ENCODE measurements at regions not wholly inside any gene's neighbourhood (a gene's known extent, or its start where the extent isn't known, plus 50 kb on each side); places are given as distances from the start of the nearest gene placed in this dataset.

GRCh38 chr18:72634500-72634899 lies 90.4 kb upstream of the CBLN2 start:
- intact Hi-C loops (cut with DNase I) = no loop called here
- H3K36me3 ChIP-seq = no peaks in the 10 kb centered on the region
- H3K4me1 ChIP-seq = no peaks in the 10 kb centered on the region
- H3K27me3 ChIP-seq = no peaks in the 10 kb centered on the region
- TF ChIP-seq CTCF (IDR thresholded peaks at IDR 0.05) = no peak
- H3K4me3 ChIP-seq = no peak overlapping the region
- H3K9me3 ChIP-seq = no peaks in the 10 kb centered on the region
- H3K27ac ChIP-seq = no peak overlapping the region
- DNase-seq (ENCODE audit: low spot score in 2 of 2) = no peak

GRCh38 chr18:72630991-72631390 lies 86.8 kb upstream of the CBLN2 start:
- Histone ChIP-seq H3K27ac (no peak overlapping the region), H3K4me1 (no peaks in the 10 kb centered on the region), H3K36me3 (no peaks in the 10 kb centered on the region), H3K9me3 (no peaks in the 10 kb centered on the region), H3K27me3 (no peaks in the 10 kb centered on the region), H3K4me3 (no peak overlapping the region)
- no peak for DNase-seq (ENCODE audit: low spot score in 2 of 2)
- TF ChIP-seq CTCF (IDR thresholded peaks at IDR 0.05) = no peak
- intact Hi-C loops (cut with DNase I) = no loop called here

- Histone ChIP-seq H3K27ac (no peak overlapping the region), H3K36me3 (no peaks in the 10 kb centered on the region), H3K9me3 (no peaks in the 10 kb centered on the region), H3K27me3 (no peaks in the 10 kb centered on the region), H3K4me3 (no peak overlapping the region), H3K4me1 (no peaks in the 10 kb centered on the region)
- TF ChIP-seq CTCF (IDR thresholded peaks at IDR 0.05) = no peak
- intact Hi-C loops (cut with DNase I) = no loop called here
- no peak for DNase-seq (ENCODE audit: low spot score in 2 of 2)
Observed at GRCh38 chr18:72623444-72623843, 79.3 kb upstream of the CBLN2 start.

- H3K36me3 ChIP-seq = no peaks in the 10 kb centered on the region
- TF ChIP-seq CTCF (IDR thresholded peaks at IDR 0.05) = no peak
- H3K27ac ChIP-seq = no peak overlapping the region
- H3K9me3 ChIP-seq = no peaks in the 10 kb centered on the region
- DNase-seq (ENCODE audit: low spot score in 2 of 2) = no peak
- H3K27me3 ChIP-seq = no peaks in the 10 kb centered on the region
- H3K4me1 ChIP-seq = no peaks in the 10 kb centered on the region
- H3K4me3 ChIP-seq = no peak overlapping the region
- intact Hi-C loops (cut with DNase I) = no loop called here
Observed at GRCh38 chr18:72613534-72613930, 69.4 kb upstream of the CBLN2 start.

DNA sequence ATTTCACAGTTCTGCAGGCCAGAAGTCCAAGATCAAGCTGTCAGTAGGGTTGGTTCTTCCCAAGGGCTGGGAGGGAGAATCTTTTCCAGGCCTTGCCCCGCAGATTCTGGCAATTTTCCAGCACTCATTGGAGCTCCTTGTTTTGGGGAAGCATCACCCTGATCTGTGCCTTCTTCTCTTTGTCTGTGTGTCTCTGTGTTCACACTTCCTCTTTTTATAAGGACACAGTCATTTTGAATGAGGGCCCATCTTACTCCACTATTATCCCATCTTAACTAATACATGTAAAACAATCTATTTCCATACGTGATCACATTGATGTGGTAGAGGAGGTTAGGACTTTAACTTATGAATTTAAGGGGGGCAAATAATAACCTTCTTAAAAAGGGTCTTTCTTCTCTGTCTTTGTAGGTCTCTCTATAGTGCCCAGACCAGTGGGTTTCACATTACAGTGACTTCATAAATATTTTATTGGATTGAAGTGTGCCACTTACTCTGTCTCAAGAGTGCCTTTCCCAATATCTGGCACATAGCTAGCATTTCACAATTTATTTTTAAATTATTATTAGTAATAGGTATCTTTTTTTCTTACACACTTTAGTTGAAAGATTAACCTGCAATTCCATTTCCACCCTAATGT lies 68.9 kb upstream of the CBLN2 start:
- no peaks in the 10 kb centered on the region for H3K27me3 ChIP-seq
- H3K4me3 ChIP-seq = no peak overlapping the region
- H3K9me3 ChIP-seq = no peaks in the 10 kb centered on the region
- DNase-seq (ENCODE audit: low spot score in 2 of 2) = no peak
- no peaks in the 10 kb centered on the region for H3K36me3 ChIP-seq
- TF ChIP-seq CTCF (IDR thresholded peaks at IDR 0.05) = no peak
- intact Hi-C loops (cut with DNase I) = no loop called here
- H3K27ac ChIP-seq = no peak overlapping the region
- H3K4me1 ChIP-seq = no peaks in the 10 kb centered on the region

- no peak for DNase-seq (ENCODE audit: low spot score in 2 of 2)
- H3K4me1 ChIP-seq = no peaks in the 10 kb centered on the region
- no peak overlapping the region for H3K27ac ChIP-seq
- H3K27me3 ChIP-seq = no peaks in the 10 kb centered on the region
- no peak for TF ChIP-seq CTCF (IDR thresholded peaks at IDR 0.05)
- no peaks in the 10 kb centered on the region for H3K36me3 ChIP-seq
- H3K9me3 ChIP-seq = no peaks in the 10 kb centered on the region
- H3K4me3 ChIP-seq = no peak overlapping the region
- intact Hi-C loops (cut with DNase I) = no loop called here
Observed at GRCh38 chr18:72605376-72605775, 61.2 kb upstream of the CBLN2 start.
